ENCODE measurements at regions not wholly inside any gene's neighbourhood (a gene's known extent, or its start where the extent isn't known, plus 50 kb on each side); places are given as distances from the start of the nearest gene placed in this dataset.

- H3K9me3 Mint-ChIP-seq, result no peaks in the 10 kb centered on the region
- TF ChIP-seq CTCF (conservative IDR thresholded peaks at IDR 0.05), result no peak
- no peak overlapping the region for H3K4me3 Mint-ChIP-seq
- H3K4me1 Mint-ChIP-seq, result no peaks in the 10 kb centered on the region
- no peak overlapping the region for H3K27ac Mint-ChIP-seq (ENCODE audit: unreplicated experiment)
- no peak for DNase-seq (ENCODE audit: low read depth, low spot score)
- H3K27me3 Mint-ChIP-seq (ENCODE audit: low read depth), result no peaks in the 10 kb centered on the region
- no peaks in the 10 kb centered on the region for H3K36me3 Mint-ChIP-seq (ENCODE audit: low read depth)
Observed at GRCh38 chr3:5888851-5889250, 701.3 kb downstream of the EDEM1 start.

- DNase-seq (ENCODE audit: low read depth, low spot score), result no peak
- Mint-ChIP-seq H3K27me3 (ENCODE audit: low read depth) (no peaks in the 10 kb centered on the region), H3K4me3 (no peak overlapping the region), H3K4me1 (no peaks in the 10 kb centered on the region), H3K9me3 (no peaks in the 10 kb centered on the region), H3K36me3 (ENCODE audit: low read depth) (no peaks in the 10 kb centered on the region), H3K27ac (ENCODE audit: unreplicated experiment) (no peak overlapping the region)
- no peak for TF ChIP-seq CTCF (conservative IDR thresholded peaks at IDR 0.05)
Observed at GRCh38 chr3:5889374-5889773, 701.9 kb downstream of the EDEM1 start.

- Mint-ChIP-seq H3K4me3 (no peak overlapping the region), H3K36me3 (ENCODE audit: low read depth) (no peaks in the 10 kb centered on the region), H3K27me3 (ENCODE audit: low read depth) (no peaks in the 10 kb centered on the region), H3K9me3 (no peaks in the 10 kb centered on the region), H3K4me1 (no peaks in the 10 kb centered on the region), H3K27ac (ENCODE audit: unreplicated experiment) (no peak overlapping the region)
- no peak for DNase-seq (ENCODE audit: low read depth, low spot score)
- TF ChIP-seq CTCF (conservative IDR thresholded peaks at IDR 0.05), result no peak
Observed at GRCh38 chr3:5891711-5892110, 704.2 kb downstream of the EDEM1 start.

- no peak for TF ChIP-seq CTCF (conservative IDR thresholded peaks at IDR 0.05)
- Mint-ChIP-seq H3K27ac (ENCODE audit: unreplicated experiment) (no peak overlapping the region), H3K36me3 (ENCODE audit: low read depth) (no peaks in the 10 kb centered on the region), H3K27me3 (ENCODE audit: low read depth) (no peaks in the 10 kb centered on the region), H3K4me1 (no peaks in the 10 kb centered on the region), H3K4me3 (no peak overlapping the region), H3K9me3 (peaks cover 1% of the 10 kb centered on the region)
- DNase-seq (ENCODE audit: low read depth, low spot score), result no peak
Observed at GRCh38 chr3:5898106-5898505, 710.6 kb downstream of the EDEM1 start.

- H3K27ac Mint-ChIP-seq (ENCODE audit: unreplicated experiment), result no peak overlapping the region
- H3K36me3 Mint-ChIP-seq (ENCODE audit: low read depth), result no peaks in the 10 kb centered on the region
- H3K9me3 Mint-ChIP-seq, result peaks cover 6% of the 10 kb centered on the region
- H3K4me1 Mint-ChIP-seq, result no peaks in the 10 kb centered on the region
- no peak for DNase-seq (ENCODE audit: low read depth, low spot score)
- H3K4me3 Mint-ChIP-seq, result no peak overlapping the region
- H3K27me3 Mint-ChIP-seq (ENCODE audit: low read depth), result no peaks in the 10 kb centered on the region
- TF ChIP-seq CTCF (conservative IDR thresholded peaks at IDR 0.05), result no peak
Observed at GRCh38 chr3:5899014-5899761, 711.7 kb downstream of the EDEM1 start.

All from neural crest cell (in vitro differentiated cells).